ENCODE measurements at regions not wholly inside any gene's neighbourhood (a gene's known extent, or its start where the extent isn't known, plus 50 kb on each side); places are given as distances from the start of the nearest gene placed in this dataset.

GRCh38 chr13:72537395-72537780 is 190.0 kb downstream of the MZT1 start:
- no peaks in the 10 kb centered on the region for H3K36me3 ChIP-seq (replicated peaks in 1 of 2; ENCODE audit: control insufficient read depth in 1 of 2, insufficient read depth in 2 of 2, low read length in 1 of 2)
- POLR2A ChIA-PET = no interaction called here
- DNase-seq = no peak
- no peaks in the 10 kb centered on the region for H3F3A ChIP-seq (replicated peaks; ENCODE audit: insufficient read depth)
- H3K9me2 ChIP-seq = no peaks in the 10 kb centered on the region
- 72% methylated on average over 2 of the region's 2 CpGs for WGBS (ENCODE audit: low lambda C conversion rate)
- no peak overlapping the region for H3K4me3 ChIP-seq (ENCODE audit: low read depth in 2 of 2, low read length in 1 of 2)
- H3K27me3 ChIP-seq (ENCODE audit: insufficient read depth) = no peaks in the 10 kb centered on the region
- CTCF ChIA-PET = interaction anchor here (1.3 to 1.4 kb wide), 2 partner anchors 19 to 107 kb away, joined by 3 to 4 read pairs; no protein-coding TSS in a partner anchor
- TF ChIP-seq REST (IDR thresholded peaks at IDR 0.05; ENCODE audit: low read depth, low read length) (no peak), GATA2 (CRISPR knock-in tag; IDR thresholded peaks at IDR 0.05) (no peak), USF1 (IDR thresholded peaks at IDR 0.05; ENCODE audit: borderline replicate concordance, low read depth) (no peak), EZH2phosphoT487 (IDR thresholded peaks at IDR 0.05; ENCODE audit: borderline replicate concordance, low read depth) (no peak), MEF2A (IDR thresholded peaks at IDR 0.05; ENCODE audit: borderline replicate concordance, low read depth) (no peak), YY1 (IDR thresholded peaks at IDR 0.05; ENCODE audit: low read depth) (no peak), RFX5 (IDR thresholded peaks at IDR 0.05; ENCODE audit: low read length) (no peak), TEAD4 (IDR thresholded peaks at IDR 0.05; ENCODE audit: borderline replicate concordance, insufficient read depth) (no peak), RCOR1 (IDR thresholded peaks at IDR 0.05; ENCODE audit: low read length) (no peak), GABPA (IDR thresholded peaks at IDR 0.05; ENCODE audit: low read depth) (no peak), RAD21 (IDR thresholded peaks at IDR 0.05; ENCODE audit: low read length) (no peak), JUND (IDR thresholded peaks at IDR 0.05) (no peak), ZBTB33 (IDR thresholded peaks at IDR 0.05; ENCODE audit: borderline replicate concordance, low read depth) (no peak), TCF12 (IDR thresholded peaks at IDR 0.05) (no peak), SIN3A (IDR thresholded peaks at IDR 0.05; ENCODE audit: borderline replicate concordance, low read depth, low read length) (no peak), IRF3 (IDR thresholded peaks at IDR 0.05; ENCODE audit: low read depth, low read length) (no peak), FOXJ3 (CRISPR knock-in tag; IDR thresholded peaks at IDR 0.05) (no peak)
- no peak overlapping the region for H3K4me2 ChIP-seq
- no peak overlapping the region for H2AFZ ChIP-seq (ENCODE audit: low read depth)
- no peaks in the 10 kb centered on the region for H4K20me1 ChIP-seq (ENCODE audit: insufficient read depth)
- H3K27ac ChIP-seq (ENCODE audit: low read depth in 2 of 2, low read length in 1 of 2) = no peak overlapping the region
- H3K4me1 ChIP-seq (ENCODE audit: control insufficient read depth in 1 of 2, insufficient read depth in 2 of 2, low read depth in 1 of 2, low read length in 1 of 2) = peaks cover 4% of the 10 kb centered on the region in 2 experiments; a peak in 2 of 4 replicates
- H3K79me2 ChIP-seq (ENCODE audit: insufficient read depth) = no peaks in the 10 kb centered on the region
- H3K9me3 ChIP-seq = no peaks in the 10 kb centered on the region
- H3K9ac ChIP-seq = no peak overlapping the region

Measured in SK-N-SH (cell line).